GM18502 (cell line): ENCODE measurements at regions not wholly inside any gene's neighbourhood (a gene's known extent, or its start where the extent isn't known, plus 50 kb on each side); places are given as distances from the start of the nearest gene placed in this dataset.
"Not testable (repeated sequence)": the region's sequence is repeated elsewhere in the genome, so short reads cannot be mapped to it uniquely, and the experiment has no call there.

Experiments
- ATAC-seq: cut with Tn5 transposase; IDR thresholded peaks from one replicate; pipeline ENCODE4 v1.9.1; 2021; ENCODE audit warnings: mild to moderate bottlenecking; ENCODE audit not compliant: unreplicated experiment, poor library complexity

DNA sequence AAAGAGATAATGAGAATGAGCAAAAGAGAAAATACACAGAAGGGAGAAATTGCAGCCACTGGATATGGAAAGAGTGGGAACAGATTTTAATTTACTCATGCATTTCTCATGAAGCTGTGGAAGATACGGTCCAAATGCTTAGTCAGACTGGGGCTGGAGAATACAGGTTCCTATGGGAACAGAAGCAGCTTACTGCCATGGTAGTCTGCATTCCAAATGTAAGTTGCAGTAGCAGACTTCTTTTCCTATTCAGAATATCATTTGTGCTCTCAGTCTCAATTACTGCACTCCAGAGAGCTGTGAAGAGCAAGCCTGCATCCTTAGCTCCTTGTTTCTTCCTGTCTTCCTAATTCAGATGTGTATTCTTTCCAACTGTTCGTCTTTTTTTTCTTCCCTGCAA is 190.8 kb upstream of the TMEM196 start:
- ATAC-seq = no peak

DNA sequence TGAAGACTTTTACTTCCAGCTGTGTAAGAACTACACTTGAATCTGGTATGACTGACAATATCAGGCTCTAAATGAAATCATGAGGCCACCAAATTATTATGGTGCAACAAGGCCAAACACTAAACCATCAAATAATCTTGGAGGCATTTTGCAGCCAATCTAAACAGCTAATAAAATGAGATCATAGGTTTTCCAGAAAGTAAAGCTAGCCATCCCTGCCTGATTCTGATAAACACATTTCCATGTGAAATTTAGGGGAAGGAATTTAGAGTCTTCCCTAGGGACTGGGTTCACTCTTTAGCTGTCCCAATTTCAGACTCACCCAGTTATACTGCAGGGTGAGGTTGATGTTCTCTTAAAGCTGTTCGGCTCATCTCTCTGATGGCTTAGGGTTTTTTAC is 190.3 kb upstream of the TMEM196 start:
- no peak for ATAC-seq

DNA sequence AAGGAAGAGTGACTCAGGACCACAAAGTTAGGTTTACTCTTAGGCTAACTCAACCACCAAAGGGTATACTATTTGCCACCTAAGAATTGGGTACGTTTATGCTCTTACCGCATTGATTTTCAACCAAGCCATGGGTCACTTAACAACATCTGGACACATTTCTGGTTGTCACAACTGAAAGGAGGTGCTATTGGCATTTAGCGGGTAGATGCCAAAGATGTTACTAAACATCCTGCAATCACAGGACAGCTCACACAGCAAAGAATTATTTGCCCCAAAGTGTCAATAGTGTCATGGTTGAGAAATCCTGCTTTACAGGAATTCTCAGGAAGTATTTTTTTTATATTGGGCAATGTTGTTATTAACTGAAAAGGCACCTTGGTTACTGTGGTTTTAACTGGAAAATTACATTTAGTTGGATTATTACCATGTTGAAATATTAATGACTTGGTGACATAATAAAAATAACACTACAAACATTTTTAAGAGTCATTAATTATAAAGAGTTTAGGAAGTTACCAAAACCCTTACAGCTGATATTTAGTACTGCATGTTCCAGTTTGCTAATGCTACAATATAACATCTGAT is 185.0 kb upstream of the TMEM196 start:
- ATAC-seq = no peak

DNA sequence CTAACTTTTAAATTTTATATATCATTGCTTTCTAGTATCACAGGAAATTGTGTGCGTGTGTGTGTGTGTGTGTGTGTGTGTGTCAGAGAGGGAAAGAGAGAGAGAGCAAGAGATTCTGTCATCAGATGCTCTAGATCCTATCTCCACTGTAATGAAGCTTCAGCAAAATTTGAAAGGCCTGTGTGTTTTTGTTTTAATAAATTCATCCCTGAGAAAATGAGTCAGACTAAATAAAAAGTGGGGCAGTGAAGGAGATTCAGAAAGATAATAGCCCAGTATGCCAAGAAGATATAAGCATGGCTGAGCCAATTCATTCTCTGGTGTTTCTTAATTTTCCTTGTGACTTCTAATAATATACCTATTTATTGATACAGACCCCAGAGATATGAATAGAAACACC is 184.2 kb upstream of the TMEM196 start:
- no peak for ATAC-seq

DNA sequence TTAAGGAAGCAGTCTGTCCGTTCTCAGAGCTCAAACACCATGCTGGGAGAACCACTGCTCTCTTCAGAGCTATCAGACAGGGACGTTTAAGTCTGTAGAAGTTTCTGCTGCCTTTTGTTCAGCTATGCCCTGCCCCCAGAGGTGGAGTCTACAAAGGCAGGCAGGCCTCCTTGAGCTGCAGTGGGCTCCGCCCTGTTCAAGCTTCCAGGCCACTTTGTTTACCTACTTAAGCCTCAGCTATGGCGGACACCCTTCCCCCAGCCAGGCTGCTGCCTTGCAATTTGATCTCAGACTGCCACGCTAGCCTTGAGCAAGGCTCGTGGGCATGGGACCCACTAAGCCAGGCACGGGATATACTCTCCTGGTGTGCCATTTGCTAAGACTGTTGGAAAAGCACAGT is 180.7 kb upstream of the TMEM196 start:
- not testable (repeated sequence) for ATAC-seq

DNA sequence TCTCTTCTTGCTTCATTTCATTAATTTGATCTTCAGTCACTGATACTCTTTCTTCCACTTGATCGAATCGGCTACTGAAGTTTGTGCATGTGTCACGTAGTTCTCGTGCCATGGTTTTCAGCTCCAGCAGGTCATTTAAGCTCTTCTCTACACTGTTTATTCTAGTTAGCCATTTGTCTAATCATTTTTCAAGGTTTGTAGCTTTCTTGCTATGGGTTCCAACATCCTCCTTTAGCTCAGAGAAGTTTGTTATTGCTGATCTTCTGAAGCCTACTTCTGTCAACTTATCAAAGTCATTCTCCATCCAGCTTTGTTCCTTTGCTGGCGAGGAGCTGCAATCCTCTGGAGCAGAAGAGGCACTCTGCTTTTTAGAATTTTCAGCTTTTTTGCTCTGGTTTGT is 180.0 kb upstream of the TMEM196 start:
- ATAC-seq = not testable (repeated sequence)

DNA sequence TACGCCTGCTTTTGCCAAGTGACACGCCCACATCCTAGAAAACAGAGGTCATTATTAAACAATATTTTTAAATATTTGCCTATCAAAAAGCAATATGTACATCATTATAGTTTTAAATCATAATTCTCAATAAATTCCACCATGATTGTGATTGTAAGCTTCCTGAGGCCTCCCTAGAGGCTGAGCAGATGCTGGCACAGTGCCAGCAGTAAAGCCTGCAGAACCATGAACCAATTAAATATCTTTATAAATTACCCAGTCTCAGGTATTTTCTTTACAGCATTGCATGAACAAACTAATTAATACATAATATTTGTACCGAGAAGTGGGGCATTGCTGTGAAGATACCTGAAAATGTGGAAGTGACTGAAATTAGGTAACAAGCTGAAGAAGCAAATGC is 174.7 kb upstream of the TMEM196 start:
- no peak for ATAC-seq

DNA sequence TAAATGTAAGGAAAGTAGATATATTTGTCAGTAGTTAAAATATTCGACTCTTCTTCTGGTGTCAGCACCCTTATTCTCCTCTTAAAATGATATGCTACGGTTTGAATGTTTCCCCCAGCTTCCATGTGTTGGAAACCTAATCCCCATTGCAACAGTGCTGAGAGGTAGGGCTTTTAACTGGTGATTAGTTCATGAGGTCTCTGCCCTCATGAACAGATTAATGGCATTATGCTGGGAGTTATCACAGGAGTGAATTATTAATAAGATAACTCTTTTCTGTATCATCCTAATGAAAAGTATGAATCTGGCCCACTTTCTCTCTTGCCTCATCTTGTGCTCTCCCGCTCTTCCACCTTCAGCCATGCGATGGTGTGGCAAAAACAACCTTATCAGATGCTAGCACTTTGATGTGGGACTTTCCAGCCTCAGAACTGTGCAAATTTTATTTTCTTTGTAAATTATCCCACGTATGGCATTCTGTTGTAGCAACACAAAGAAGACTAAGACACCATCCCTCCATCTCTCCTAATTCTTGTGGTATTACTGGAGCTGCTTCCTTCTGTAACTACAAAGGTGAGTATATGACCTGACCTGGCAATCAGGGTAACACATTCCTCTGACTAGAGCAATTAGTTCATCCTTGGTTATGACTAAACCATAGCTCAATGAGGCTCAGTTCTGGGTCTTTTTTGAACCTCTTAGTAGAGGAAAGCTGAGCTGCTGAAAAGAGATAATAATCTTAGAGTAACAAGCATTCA is 171.1 kb upstream of the TMEM196 start:
- ATAC-seq = no peak

DNA sequence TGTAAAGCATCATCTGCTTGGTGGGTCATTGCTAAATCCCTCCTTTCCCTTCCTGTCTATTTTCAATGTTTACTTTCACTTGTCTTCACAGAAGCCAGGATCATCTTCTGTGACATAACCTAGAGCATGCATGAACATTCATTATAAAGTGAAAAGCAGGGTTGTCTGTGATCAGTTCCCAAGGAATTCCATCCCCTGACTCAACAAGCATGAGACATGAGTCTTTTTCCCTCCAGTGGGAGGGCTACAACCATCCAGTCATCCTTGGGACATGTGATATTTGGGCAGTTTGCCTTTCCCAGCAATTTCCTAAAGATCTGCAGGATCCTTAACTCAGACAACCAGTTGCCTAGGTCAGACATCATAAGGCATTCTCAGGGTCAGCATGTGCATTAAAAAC is 166.3 kb upstream of the TMEM196 start:
- no peak for ATAC-seq

DNA sequence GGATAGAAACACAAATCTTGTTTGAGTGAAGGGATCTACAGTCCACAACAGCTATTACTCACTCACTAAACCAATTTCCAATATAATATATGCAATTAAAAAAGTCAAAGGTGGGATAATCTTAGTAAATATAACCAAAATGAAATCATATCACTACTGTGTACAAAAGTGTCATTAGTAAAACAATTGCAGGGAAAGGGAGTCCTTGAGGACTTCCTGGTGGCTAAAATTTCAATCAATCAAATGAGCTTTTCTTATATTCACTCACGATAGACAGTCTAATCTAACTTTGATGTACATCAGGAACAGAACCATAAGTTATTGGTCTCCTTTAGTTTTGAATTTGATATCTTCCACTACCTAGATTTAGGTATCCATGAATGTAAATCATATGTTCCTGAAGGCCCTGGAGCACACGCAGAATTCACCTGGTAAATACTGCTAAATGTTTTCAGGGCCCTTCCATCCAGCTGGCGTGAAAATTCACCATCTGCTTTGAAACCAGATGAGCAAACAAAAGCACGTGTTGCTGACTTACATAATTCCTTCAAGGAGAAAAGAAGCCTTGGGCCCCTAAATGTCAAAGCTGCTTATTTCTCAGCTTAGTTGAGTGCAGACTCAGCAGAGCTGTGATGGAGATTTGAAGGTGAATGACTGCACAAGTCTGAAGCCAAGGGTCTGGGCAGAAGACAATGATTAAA is 159.3 kb upstream of the TMEM196 start:
- no peak for ATAC-seq

DNA sequence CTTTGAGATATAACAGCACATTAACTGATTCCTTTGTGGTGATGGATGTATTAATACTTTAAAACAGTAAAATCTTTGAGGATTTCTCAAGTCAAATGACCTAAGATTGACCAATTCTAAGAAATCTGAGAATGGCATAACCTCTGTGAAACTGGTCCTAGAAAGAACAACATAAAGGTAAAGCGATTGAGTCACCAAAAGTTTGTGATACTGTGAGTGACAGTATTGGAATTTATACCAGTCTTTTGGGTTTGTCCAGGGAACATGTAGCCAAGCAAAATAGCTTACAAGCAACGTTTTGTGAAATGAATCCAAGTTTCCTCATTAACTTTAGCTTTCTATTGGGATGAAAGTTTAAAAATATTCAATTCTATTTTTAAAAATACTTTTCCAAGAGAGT is 157.4 kb upstream of the TMEM196 start:
- no peak for ATAC-seq

DNA sequence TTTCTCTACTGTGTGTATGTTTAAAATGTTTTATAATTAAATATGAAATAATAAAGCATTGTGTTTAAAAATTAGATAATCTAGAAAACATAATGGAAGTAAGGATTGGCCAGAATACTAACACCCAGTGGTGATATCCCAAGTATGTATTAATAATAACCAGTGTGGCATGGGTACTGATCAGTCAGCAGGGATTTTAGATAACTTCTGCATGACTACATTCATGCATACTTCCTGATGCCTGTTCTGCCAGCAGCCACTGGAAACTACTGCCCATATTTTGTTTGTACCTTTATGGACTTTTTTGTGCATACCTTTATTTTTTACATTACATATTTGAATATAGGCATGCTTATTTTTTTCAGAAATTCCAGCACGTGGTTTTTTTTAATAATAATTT is 156.6 kb upstream of the TMEM196 start:
- no peak for ATAC-seq

DNA sequence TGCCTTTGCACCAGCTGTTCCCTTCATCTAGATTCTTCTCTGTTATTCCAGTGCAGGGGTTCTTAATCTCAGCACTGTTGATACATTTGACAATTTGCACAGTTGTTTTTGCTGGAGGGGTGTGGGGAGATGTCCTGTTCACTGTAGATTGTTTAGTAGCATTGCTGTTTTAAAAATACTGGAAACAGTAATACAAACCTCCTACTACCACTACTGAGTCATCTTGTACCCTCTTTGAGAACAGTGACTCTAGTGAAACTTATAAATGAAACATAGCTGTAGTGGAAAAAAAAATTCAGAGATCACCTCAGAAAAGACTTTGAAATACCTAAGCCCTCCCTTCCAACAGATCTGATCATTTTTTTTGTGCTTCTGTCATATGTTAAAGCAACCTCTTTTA is 154.8 kb upstream of the TMEM196 start:
- peak; percentile 93 for ATAC-seq

DNA sequence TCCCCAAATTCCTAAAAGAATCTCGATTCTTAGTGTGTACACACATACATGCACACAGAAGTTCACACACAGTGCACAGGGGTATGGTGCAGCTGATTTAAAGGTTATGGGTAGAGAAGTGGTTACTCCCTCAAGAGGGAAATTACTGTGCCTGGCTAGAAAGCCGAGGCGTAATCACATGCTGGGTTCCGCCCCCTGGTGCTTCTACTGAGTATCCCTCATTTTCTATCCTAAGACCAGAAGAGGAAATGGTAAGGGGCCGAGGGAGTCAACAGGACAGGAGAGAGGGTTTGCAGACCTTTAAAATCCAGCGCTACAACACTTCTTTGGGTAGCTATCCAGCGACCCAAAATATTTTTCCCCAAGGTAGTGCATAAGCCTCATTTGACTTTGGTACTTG is 147.3 kb upstream of the TMEM196 start:
- no peak for ATAC-seq

DNA sequence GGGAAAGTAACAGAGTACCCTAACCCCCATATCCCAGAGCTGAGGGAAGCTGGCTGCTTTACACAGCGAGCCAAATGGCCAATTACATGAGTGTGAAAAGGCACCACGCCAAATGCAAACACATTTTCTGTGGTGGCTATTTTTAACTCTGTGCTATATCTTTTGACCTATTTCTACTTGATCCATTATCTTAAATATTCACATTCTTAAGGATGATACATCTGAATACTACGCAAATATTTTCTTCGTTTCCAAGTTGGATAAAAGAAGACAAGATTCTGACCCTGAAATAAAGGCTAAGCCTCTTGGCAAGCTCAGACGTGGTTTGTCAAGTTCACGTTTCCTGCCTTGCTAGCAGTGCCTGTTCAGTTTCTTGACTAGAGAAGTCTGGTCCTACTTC is 146.7 kb upstream of the TMEM196 start:
- ATAC-seq = no peak

DNA sequence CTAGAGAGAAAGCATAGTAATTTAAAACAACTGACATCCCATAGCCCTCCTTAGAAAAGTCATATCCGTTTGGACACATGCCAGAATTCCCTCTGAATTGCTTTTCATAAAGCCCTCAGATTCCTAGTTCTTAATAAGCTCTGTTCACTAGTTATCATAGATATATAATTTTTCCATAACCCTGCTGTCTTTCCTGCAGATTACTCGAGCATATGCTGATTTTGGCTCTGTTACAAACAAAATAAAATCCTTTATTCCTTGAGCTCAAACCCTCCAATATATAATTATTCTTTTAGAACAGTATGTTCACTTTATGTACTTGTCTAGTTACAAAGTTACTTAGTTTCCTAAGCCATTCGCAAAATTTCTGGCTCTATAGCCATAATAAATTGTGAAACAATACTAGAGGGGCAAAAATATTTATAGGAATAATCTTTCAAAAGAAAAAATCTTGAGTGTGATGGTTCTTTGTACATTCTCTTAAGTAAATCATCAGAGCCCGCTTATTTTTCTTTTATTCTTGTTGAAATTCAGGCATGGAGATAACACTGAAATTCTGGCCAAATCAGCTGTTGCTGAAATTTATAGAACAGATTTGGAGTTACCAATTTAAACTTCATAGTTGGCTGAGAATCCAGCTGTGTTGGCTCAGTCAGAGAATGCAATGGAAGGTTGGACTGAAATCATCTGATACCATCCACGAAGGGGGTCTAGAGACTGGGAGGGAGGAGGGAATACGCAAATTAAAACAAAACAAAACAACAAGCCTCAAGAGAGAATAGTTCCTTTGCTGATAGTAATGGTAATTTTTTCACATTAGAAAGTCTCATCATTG is 146.1 kb upstream of the TMEM196 start:
- ATAC-seq = no peak

DNA sequence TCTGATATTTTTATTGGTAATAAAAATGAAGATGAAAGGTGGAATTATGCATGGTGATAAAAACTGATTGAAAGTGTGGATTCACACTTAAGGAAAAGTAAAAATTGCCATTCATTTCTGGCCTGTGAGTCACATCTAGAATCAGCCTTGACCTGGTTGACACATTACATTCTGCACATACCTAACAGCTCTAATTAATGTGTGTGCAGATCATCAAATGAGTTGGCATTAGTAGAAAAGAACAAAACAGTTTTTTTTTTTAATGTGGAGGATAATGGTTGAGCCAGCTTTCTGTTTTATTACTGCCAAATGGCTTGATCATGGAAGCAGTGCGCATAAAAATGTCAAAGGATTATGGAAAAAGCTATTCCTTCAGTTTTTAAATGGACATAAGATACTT is 142.6 kb upstream of the TMEM196 start:
- no peak for ATAC-seq

DNA sequence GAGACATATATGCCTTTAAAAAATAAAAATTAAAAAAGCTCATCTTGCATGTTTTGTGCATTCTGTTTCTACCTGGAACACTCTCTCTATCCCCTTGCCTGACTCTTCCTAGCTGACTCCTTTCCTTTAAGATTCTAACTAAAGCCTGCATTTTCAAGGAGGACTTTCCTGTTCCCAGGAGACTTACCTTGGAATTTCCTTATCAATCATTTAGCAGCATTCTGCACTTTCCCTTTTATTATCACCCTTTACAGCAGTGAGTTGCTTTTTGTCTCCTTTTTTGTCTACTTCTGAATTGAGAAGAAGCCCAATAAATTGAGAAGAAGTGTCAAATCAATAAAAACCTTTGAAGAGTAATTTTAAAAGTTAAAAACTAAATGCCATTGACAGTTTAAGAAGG is 142.2 kb upstream of the TMEM196 start:
- ATAC-seq = no peak

DNA sequence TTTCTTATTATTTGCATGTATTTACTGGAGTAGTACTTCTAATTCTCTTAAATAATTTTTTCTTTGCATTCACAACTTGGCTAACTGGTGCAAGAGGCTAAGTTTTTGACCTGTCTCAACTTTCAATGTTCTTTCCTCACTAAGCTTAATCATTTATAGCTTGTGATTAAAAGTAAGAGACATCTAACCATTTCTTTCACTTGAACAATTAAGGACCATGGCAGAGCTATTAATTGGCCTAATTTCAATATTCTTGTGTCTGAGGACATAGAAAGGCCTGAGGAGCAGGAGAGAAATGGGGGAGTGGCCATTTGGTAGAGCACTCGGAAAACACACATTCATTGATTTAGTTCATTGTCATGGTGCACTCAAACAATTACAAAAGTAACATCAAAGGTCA is 141.4 kb upstream of the TMEM196 start:
- no peak for ATAC-seq

DNA sequence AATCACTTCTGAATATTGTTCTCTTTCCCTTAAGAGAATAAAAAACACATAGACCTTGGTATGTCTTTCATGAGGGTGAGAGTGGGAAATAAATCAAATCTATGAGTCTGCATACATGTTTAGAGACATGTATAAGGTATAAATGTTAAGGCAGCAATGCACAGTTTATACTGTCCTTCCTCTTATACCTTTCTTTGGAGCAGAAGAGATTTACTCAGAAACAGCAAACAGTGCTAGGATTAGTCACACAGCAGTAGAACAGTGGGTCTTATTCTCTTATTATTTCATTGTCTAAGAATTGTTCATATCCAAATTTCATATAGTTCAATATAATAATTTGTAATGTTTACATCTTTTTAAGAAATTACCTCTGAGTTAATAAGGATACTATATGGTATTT is 126.7 kb upstream of the TMEM196 start:
- ATAC-seq = no peak

DNA sequence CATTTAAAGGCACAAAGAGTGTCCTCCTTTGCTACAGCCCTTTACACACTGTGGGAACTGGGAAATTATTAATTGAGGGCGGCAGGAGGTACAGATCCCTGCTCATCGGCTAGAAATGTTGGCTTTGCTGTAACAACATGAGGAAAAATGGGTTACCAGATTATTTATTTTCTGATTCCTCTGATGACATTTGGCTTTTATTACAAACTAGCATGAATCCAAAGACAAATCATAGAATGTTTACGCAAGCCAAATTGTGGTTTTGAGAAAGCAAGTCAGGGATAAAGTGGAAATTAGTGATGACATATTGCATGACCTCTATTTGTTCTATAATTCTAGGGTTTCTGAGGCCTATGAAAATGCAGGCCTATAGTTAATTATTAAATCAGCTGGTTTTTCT is 126.1 kb upstream of the TMEM196 start:
- ATAC-seq = no peak
